Mesendoderm (in vitro differentiated cells): ENCODE measurements at regions not wholly inside any gene's neighbourhood (a gene's known extent, or its start where the extent isn't known, plus 50 kb on each side); places are given as distances from the start of the nearest gene placed in this dataset.

Experiments used
- DNase-seq: peaks from one replicate; pipeline ENCODE4 v3.0.0; 2013
- H2AK5ac ChIP-seq: 2 replicates; pipeline ENCODE4 v1.6.1; 2013; ENCODE audit warnings: low read length, inconsistent platforms
- H2BK120ac ChIP-seq: 2 replicates; pipeline ENCODE4 v1.6.1; 2013; ENCODE audit warnings: low read depth, mild to moderate bottlenecking, low read length, moderate library complexity, mixed read lengths
- H2BK15ac ChIP-seq: replicated peaks from 2 replicates; pipeline ENCODE4 v1.6.1; 2013; ENCODE audit warnings: low read depth, mild to moderate bottlenecking, moderate library complexity
- H2BK5ac ChIP-seq: 2 replicates; pipeline ENCODE4 v1.6.1; 2013; ENCODE audit warnings: low read length, inconsistent platforms
- H3K18ac ChIP-seq: 2 replicates; pipeline ENCODE4 v1.6.1; 2013; ENCODE audit warnings: mild to moderate bottlenecking, low read length, mixed read lengths
- H3K23ac ChIP-seq: one replicate; pipeline ENCODE4 v1.6.1; 2013; ENCODE audit warnings: low read length
- H3K27ac ChIP-seq: 2 replicates; pipeline ENCODE4 v1.5.1; 2013; ENCODE audit warnings: low read depth, mild to moderate bottlenecking, inconsistent platforms, low read length, moderate library complexity
- H3K27me3 ChIP-seq: 2 replicates; pipeline ENCODE4 v1.6.1; 2013; ENCODE audit warnings: low read length, control low read depth, mild to moderate bottlenecking, inconsistent platforms; ENCODE audit not compliant: insufficient read depth, poor library complexity
- H3K36me3 ChIP-seq: 2 replicates; pipeline ENCODE4 v1.6.1; 2013; ENCODE audit warnings: low read length, inconsistent platforms; ENCODE audit not compliant: control insufficient read depth, insufficient read depth
- H3K4ac ChIP-seq: one replicate; pipeline ENCODE4 v1.6.1; 2013; ENCODE audit warnings: low read depth, mild to moderate bottlenecking, low read length, moderate library complexity
- H3K4me1 ChIP-seq: 2 replicates; pipeline ENCODE4 v1.6.1; 2013; ENCODE audit warnings: low read depth, low read length, inconsistent platforms; ENCODE audit not compliant: control insufficient read depth
- H3K4me2 ChIP-seq: 2 replicates; pipeline ENCODE4 v1.6.1; 2013; ENCODE audit warnings: low read length
- H3K4me3 ChIP-seq: 2 replicates; pipeline ENCODE4 v1.5.1; 2013; ENCODE audit warnings: mild to moderate bottlenecking, low read length
- H3K56ac ChIP-seq: one replicate; pipeline ENCODE4 v1.6.1; 2013; ENCODE audit warnings: low read length
- H3K79me1 ChIP-seq: 2 replicates; pipeline ENCODE4 v1.6.1; 2013; ENCODE audit warnings: low read length, inconsistent platforms
- H3K79me2 ChIP-seq: 2 replicates; pipeline ENCODE4 v1.6.1; 2013; ENCODE audit warnings: mild to moderate bottlenecking, low read length; ENCODE audit not compliant: control insufficient read depth, insufficient read depth
- H3K9ac ChIP-seq: 2 replicates; pipeline ENCODE4 v1.6.1; 2013; ENCODE audit warnings: low read length, inconsistent platforms
- H4K5ac ChIP-seq: one replicate; pipeline ENCODE4 v1.6.1; 2013; ENCODE audit warnings: low read length
- H4K8ac ChIP-seq: one replicate; pipeline ENCODE4 v1.6.1; 2013; ENCODE audit warnings: low read depth, mild to moderate bottlenecking, control low read depth, low read length, moderate library complexity
- WGBS: extraction: QIAGEN DNeasy Blood & Tissue Kit; methylation state at CpG from one replicate; pipeline ENCODE4 v1.1.7; 2013; ENCODE audit warnings: low lambda C conversion rate, missing lambda C conversion rate; ENCODE audit not compliant: insufficient coverage; ENCODE audit errors: extremely low coverage; 5-methylcytosine and 5-hydroxymethylcytosine counted together

GRCh38 chr7:41787651-41788350, 84.9 kb upstream of the INHBA start:
- H3K23ac ChIP-seq, result no peak overlapping the region
- H2BK15ac ChIP-seq, result no peak overlapping the region
- H3K27ac ChIP-seq, result no peak overlapping the region
- DNase-seq, result no peak
- H2BK5ac ChIP-seq, result no peak overlapping the region
- H4K8ac ChIP-seq, result no peak overlapping the region
- no peaks in the 10 kb centered on the region for H3K27me3 ChIP-seq
- no peak overlapping the region for H4K5ac ChIP-seq
- no peak overlapping the region for H3K56ac ChIP-seq
- H2BK120ac ChIP-seq, result no peak overlapping the region
- H2AK5ac ChIP-seq, result no peak overlapping the region
- WGBS, result no CpG with 5 or more reads among the region's 2 CpGs
- H3K18ac ChIP-seq, result no peak overlapping the region
- no peak overlapping the region for H3K4ac ChIP-seq
- no peak overlapping the region for H3K4me2 ChIP-seq
- no peak overlapping the region for H3K9ac ChIP-seq
- H3K36me3 ChIP-seq, result no peaks in the 10 kb centered on the region
- H3K4me1 ChIP-seq, result no peaks in the 10 kb centered on the region
- H3K79me1 ChIP-seq, result no peaks in the 10 kb centered on the region
- H3K79me2 ChIP-seq, result no peaks in the 10 kb centered on the region
- no peak overlapping the region for H3K4me3 ChIP-seq

GRCh38 chr7:41786944-41787343, 84.1 kb upstream of the INHBA start:
- Histone ChIP-seq H3K56ac (no peak overlapping the region), H3K18ac (no peak overlapping the region)
- WGBS, result no CpG with 5 or more reads among the region's 5 CpGs

GRCh38 chr7:41786404-41786803, 83.5 kb upstream of the INHBA start:
- H2BK5ac ChIP-seq, result no peak overlapping the region

More at GRCh38 chr7:41786944-41787343, 84.1 kb upstream of the INHBA start:
- Histone ChIP-seq H2BK120ac (no peak overlapping the region), H3K9ac (no peak overlapping the region), H3K4me3 (no peak overlapping the region), H3K79me1 (no peaks in the 10 kb centered on the region), H3K79me2 (no peaks in the 10 kb centered on the region), H3K4ac (no peak overlapping the region), H4K5ac (no peak overlapping the region), H2BK15ac (no peak overlapping the region), H3K36me3 (no peaks in the 10 kb centered on the region), H2AK5ac (no peak overlapping the region), H3K27ac (no peak overlapping the region), H2BK5ac (no peak overlapping the region), H4K8ac (no peak overlapping the region), H3K4me1 (no peaks in the 10 kb centered on the region), H3K27me3 (no peaks in the 10 kb centered on the region), H3K4me2 (no peak overlapping the region), H3K23ac (no peak overlapping the region)
- DNase-seq, result no peak

GRCh38 chr7:41785840-41786239, 83.0 kb upstream of the INHBA start:
- no peak overlapping the region for H3K4me2 ChIP-seq
- H3K4ac ChIP-seq, result no peak overlapping the region
- no peaks in the 10 kb centered on the region for H3K27me3 ChIP-seq
- no peak overlapping the region for H3K18ac ChIP-seq
- H4K8ac ChIP-seq, result no peak overlapping the region
- H2BK5ac ChIP-seq, result no peak overlapping the region
- no peak overlapping the region for H2BK15ac ChIP-seq
- DNase-seq, result no peak
- no peak overlapping the region for H3K4me3 ChIP-seq
- no peaks in the 10 kb centered on the region for H3K4me1 ChIP-seq
- WGBS, result no CpG with 5 or more reads among the region's 5 CpGs
- H3K23ac ChIP-seq, result no peak overlapping the region
- no peak overlapping the region for H3K27ac ChIP-seq
- no peaks in the 10 kb centered on the region for H3K79me1 ChIP-seq
- H2AK5ac ChIP-seq, result no peak overlapping the region
- no peak overlapping the region for H3K9ac ChIP-seq
- no peaks in the 10 kb centered on the region for H3K79me2 ChIP-seq
- no peak overlapping the region for H4K5ac ChIP-seq
- no peak overlapping the region for H2BK120ac ChIP-seq
- H3K36me3 ChIP-seq, result no peaks in the 10 kb centered on the region
- no peak overlapping the region for H3K56ac ChIP-seq

More at GRCh38 chr7:41786404-41786803, 83.5 kb upstream of the INHBA start:
- H3K56ac ChIP-seq, result no peak overlapping the region
- H3K79me2 ChIP-seq, result no peaks in the 10 kb centered on the region
- H3K9ac ChIP-seq, result no peak overlapping the region
- H3K4me1 ChIP-seq, result no peaks in the 10 kb centered on the region
- no peak overlapping the region for H3K18ac ChIP-seq
- no peak overlapping the region for H3K23ac ChIP-seq
- H4K5ac ChIP-seq, result no peak overlapping the region
- no peak overlapping the region for H3K4me3 ChIP-seq
- no peak overlapping the region for H3K4me2 ChIP-seq
- H3K79me1 ChIP-seq, result no peaks in the 10 kb centered on the region
- H3K27ac ChIP-seq, result no peak overlapping the region
- H2AK5ac ChIP-seq, result no peak overlapping the region
- H2BK120ac ChIP-seq, result no peak overlapping the region
- no CpG with 5 or more reads among the region's 2 CpGs for WGBS
- H4K8ac ChIP-seq, result no peak overlapping the region
- no peak overlapping the region for H3K4ac ChIP-seq
- H3K36me3 ChIP-seq, result no peaks in the 10 kb centered on the region
- DNase-seq, result no peak
- H3K27me3 ChIP-seq, result no peaks in the 10 kb centered on the region
- H2BK15ac ChIP-seq, result no peak overlapping the region

- H2BK15ac ChIP-seq, result no peak overlapping the region
- H3K56ac ChIP-seq, result no peak overlapping the region
- no peak for DNase-seq
Observed at GRCh38 chr7:41785265-41785664, 82.4 kb upstream of the INHBA start.

GRCh38 chr7:41779918-41780317, 77.0 kb upstream of the INHBA start:
- Histone ChIP-seq H2BK15ac (no peak overlapping the region), H2BK5ac (no peak overlapping the region), H3K27ac (no peak overlapping the region), H3K4ac (no peak overlapping the region), H2BK120ac (no peak overlapping the region), H4K5ac (no peak overlapping the region), H3K79me1 (no peaks in the 10 kb centered on the region), H3K56ac (no peak overlapping the region), H3K4me2 (no peak overlapping the region), H3K79me2 (no peaks in the 10 kb centered on the region), H3K9ac (no peak overlapping the region), H3K18ac (no peak overlapping the region), H4K8ac (no peak overlapping the region), H2AK5ac (no peak overlapping the region), H3K36me3 (no peaks in the 10 kb centered on the region), H3K27me3 (no peaks in the 10 kb centered on the region), H3K4me3 (no peak overlapping the region), H3K4me1 (no peaks in the 10 kb centered on the region), H3K23ac (no peak overlapping the region)
- WGBS, result no CpG with 5 or more reads among the region's 2 CpGs
- DNase-seq, result no peak

More at GRCh38 chr7:41785265-41785664, 82.4 kb upstream of the INHBA start:
- Histone ChIP-seq H3K23ac (no peak overlapping the region), H2AK5ac (no peak overlapping the region), H3K36me3 (no peaks in the 10 kb centered on the region), H3K27me3 (no peaks in the 10 kb centered on the region), H3K18ac (no peak overlapping the region), H3K4me3 (no peak overlapping the region), H4K5ac (no peak overlapping the region), H3K79me1 (no peaks in the 10 kb centered on the region), H3K4ac (no peak overlapping the region), H4K8ac (no peak overlapping the region), H3K9ac (no peak overlapping the region), H3K27ac (no peak overlapping the region), H3K79me2 (no peaks in the 10 kb centered on the region), H3K4me1 (no peaks in the 10 kb centered on the region), H3K4me2 (no peak overlapping the region), H2BK120ac (no peak overlapping the region), H2BK5ac (no peak overlapping the region)
